ENCODE measurements at regions not wholly inside any gene's neighbourhood (a gene's known extent, or its start where the extent isn't known, plus 50 kb on each side); places are given as distances from the start of the nearest gene placed in this dataset.

GRCh38 chr3:145251311-145251710 is 909.7 kb downstream of the PLOD2 start:
- no peak for TF ChIP-seq POLR2AphosphoS5 (IDR thresholded peaks at IDR 0.05)
- no peak for TF ChIP-seq POLR2A (IDR thresholded peaks at IDR 0.05)
- TF ChIP-seq CTCF (IDR thresholded peaks at IDR 0.05), result no peak
